Lung microvascular endothelial cell (primary cell): ENCODE measurements at regions not wholly inside any gene's neighbourhood (a gene's known extent, or its start where the extent isn't known, plus 50 kb on each side); places are given as distances from the start of the nearest gene placed in this dataset.
"Not testable (repeated sequence)": the region's sequence is repeated elsewhere in the genome, so short reads cannot be mapped to it uniquely, and the experiment has no call there.

Source experiments
- DNase-seq, 2 donors: peaks; one replicate each; pipeline versions ENCODE4 v3.0.0 to v3.0.0-alpha.2; 2010; ENCODE audit warnings: low read depth in 2 of 2

DNA sequence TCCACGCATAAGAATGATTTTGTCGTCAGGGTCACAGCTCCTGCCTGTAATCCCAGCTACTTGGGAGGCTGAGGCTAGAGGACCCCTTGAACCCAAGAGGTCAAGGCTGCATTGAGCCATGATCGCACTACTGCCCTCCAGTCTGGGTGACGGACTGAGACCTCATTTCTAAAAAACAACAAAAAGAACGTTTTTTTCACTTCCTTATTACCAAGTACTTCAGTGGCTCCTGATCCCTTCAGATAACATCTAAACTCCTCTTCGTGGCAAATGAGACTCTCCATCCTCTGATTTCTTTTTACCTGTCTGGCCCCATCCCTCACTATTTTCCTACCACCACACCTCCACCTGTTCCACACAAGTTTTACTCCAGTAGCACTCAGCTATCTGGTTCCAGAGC lies 105.4 kb upstream of the TLK1 start:
- DNase-seq, result no peak

- DNase-seq, result not testable (repeated sequence)
Measured at GRCh38 chr2:171261529-171261928, 100.8 kb upstream of the TLK1 start.

GRCh38 chr2:171260471-171261424 lies 100.1 kb upstream of the TLK1 start:
- peak; percentile 1 to 7 for DNase-seq

DNA sequence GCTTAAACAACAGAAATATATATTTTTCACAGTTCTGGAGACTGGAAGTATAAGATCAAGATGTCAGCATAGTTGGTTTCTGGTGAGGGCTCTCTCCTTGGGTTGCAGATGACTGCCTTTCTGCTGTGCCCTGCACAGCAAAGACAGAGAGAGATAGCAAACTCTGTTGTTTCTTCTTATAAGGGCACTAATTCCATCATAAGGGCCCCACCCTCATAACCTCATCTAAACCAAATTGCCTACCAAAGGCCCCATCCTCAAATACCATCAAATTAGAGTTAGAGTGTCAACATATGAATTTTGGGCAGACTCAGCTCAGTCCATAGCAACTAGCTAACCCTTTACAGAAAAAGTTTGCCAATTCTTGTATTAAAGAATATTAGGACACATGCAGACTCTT lies 94.0 kb upstream of the TLK1 start:
- DNase-seq, result no peak

GRCh38 chr2:171253900-171254650 lies 93.4 kb upstream of the TLK1 start:
- DNase-seq, result no peak

GRCh38 chr2:171253279-171253678 lies 92.6 kb upstream of the TLK1 start:
- DNase-seq, result no peak

GRCh38 chr2:171249689-171250088 lies 89.0 kb upstream of the TLK1 start:
- no peak for DNase-seq

GRCh38 chr2:171247741-171248662 lies 87.3 kb upstream of the TLK1 start:
- no peak for DNase-seq

DNA sequence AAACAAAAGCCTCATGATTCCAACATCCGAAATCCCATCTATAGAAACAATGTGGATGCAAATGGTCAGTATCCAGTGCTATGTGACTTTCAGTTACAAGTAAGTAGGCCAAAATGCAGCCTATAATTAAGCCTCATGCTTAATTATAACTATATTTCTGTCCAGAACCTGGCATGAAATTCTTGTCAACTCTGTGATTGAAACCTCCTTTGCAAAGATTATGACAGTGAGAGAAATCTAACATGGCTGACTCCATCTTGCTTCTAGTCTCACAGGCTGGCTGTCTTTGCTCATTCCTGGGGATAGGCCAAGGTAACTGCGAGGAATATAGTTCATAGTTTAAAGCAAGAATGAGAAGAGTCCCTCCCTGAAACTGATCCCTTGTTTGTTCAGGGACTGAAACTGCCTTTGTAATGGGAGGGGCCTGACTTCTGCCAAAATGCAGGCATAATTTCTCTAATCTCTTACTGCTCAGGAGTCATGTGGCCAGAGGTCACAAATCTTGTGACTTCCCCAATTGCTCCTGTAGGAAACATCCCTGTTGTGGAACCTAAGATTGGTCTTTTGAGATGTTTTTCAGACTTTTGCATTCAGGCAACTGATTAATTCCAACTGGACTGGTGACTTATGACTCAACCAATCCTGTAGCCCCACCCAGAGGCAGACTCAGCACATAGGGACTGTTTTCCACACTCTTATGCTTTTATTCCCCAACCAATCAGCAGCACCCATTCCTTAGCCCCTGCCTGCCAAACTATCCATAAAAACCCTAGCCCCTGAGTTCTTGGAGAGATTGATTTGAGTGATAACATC lies 84.5 kb upstream of the TLK1 start:
- DNase-seq, result peak; percentile 3 to 15

DNA sequence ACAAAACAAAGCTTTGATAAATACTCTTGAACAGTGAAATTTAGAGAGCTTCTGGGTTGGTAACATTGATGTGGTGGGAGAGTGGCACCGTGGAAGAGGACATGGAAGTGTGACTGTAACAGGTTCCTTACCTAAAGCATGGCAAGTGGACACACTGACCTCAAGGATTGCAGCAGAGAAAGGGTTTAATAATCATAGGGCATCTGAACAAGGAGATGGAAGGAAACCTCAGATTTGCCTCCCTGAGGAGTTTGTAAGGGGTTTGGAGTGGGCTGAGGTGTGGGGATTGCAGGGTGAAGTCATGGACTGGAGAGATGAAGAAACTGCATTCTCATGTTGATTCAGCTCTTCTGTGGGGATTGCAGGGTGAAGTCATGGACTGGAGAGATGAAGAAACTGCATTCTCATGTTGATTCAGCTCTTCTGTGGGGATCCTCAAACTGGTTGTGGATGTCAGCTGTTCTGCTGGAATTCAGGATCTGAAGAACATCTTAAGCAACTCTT lies 83.8 kb upstream of the TLK1 start:
- DNase-seq, result peak in 1 of 2 donors; percentile 9

DNA sequence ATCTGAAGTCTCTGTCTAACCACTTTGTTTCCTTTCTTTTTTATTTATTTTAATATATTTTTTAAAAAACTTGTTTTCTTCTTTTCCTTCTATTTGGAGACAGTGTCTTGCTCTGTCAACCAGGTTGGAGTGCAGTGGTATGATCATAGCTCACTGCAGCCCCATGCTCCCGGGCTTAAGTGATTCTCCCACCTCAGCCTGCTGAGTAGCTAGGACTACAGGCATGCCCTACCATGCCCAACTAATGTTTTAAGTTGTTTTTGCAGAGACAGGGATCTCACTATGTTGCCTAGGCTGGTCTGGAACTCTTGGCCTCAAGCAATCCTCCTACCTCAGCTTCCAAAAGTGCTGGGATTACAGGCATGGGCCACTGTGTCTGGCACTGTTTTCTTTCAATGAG lies 81.1 kb upstream of the TLK1 start:
- DNase-seq, result no peak

DNA sequence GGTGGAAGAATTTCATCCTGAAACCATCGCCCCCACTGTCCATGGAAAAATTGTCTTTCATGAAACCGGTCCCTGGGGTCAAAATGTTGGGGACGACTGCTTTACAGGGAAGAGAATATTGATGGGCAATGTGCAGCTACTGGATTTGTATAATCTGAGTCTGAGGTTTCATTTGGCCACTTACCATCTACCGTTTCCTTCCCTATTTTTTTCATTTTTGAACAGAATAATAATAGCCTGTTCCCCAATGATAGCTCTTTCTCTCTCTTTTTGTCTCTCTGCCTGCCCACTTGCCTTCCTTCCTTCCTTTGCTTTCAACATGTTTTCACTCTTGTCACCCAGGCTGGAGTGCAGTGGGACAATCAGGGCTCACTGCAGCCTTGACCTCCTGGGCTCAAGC lies 78.3 kb upstream of the TLK1 start:
- DNase-seq, result no peak

DNA sequence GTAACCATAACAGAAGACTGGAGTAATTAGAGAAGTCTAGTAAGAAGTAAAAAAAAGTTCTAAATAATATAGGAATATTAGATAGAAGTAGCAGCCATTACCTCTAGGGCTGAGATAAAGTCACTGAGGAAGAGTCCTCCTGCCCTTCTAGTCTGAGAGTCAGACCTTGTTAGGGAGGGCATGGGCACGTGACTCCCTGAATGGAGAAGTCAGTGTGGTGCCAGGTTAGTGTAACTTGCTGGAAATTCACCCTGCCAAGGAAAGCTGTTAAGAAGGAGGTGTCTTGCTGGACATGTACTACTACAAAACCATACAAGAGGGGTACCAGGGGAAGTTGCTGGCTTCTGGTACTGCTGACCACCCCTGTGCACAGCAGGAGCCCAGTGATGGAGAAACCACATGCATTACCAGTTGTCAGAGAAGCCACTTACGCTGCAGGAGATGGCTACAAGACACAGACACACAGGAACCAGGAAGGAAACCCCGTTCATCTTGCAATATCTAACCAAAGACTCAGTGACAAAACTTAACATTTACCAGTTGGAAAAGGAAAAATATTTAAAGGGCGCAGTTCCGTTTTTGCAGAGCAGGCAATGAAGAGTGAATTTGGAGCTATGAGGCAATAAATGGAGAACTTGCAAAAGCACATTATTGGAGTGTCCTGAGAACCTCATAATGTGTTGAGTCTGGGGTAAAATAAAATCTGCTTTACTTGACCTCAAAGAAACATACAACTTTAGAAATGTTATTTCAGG lies 77.2 kb upstream of the TLK1 start:
- no peak for DNase-seq

GRCh38 chr2:171235262-171235881 lies 74.7 kb upstream of the TLK1 start:
- DNase-seq, result no peak

- DNase-seq, result no peak
Measured at GRCh38 chr2:171230176-171230575, 69.5 kb upstream of the TLK1 start.

DNA sequence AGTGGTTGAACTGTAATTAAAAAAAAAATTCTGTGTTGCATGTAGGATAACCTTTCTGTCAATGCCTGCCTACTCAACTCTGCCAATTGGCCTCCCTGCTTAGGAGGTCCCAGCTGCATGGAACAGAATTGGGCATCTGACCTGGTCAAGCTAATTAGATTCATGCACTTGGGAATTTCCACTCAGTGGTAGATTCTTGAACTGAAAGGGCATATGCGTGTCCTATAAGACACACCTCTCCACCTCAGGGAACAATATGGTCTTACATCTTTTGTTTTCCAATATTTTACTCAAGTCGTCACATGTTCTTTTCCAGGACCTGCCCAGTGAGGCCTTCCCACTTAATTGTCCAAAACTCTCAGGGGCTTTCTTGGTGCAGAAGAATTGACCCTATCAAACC lies 68.1 kb upstream of the TLK1 start:
- DNase-seq, result no peak

DNA sequence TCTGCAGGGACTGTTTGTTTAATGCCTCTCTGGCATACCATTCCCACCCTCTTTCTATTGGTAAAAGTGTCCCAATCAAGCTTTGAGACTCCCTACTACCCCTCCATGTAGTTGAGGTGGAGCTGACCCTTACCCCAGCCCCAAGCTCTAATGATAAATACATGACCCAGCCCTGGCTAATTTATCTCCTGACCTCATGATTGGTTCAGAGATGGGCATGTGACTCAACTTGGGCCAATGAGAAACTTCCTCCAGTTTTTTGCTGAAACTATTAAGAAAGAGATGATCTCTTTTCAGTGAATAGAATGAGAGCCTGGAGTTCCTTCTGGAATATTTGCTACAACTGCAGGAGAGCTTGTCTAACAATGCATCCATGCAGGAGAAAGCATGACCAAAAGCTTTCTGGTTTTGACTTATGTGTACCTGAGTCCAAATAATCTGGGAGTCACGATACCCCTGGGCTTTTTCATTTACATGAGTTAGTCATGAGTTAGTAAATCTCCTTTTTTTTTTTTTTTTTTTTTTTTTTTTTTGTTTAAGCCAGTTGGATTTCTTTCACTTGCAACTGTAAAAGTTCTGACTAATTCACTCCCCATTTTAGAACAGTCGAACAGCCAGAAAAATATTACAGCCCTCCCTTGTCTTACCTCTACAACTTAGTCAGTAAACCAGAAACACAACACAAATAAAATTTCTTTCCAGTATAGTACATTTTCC lies 66.5 kb upstream of the TLK1 start:
- no peak for DNase-seq

DNA sequence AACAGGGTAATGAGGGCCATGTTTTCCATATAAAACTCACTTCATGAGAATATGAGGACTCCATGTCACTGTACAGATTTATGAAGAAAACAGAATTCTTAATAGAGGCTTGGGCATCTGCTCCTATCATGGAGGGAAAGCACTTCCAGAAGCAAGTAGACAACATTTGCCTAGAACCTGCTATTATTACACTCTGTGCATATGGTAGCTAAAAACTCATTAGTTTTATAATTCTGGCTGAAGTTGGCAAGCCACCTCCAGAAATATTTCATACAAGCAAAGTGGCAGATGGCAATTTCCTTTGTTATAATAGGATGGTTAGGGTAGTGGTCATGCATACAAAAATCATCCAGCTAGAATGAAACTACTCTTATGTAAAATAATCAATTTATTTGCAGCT lies 65.8 kb upstream of the TLK1 start:
- DNase-seq, result no peak

DNA sequence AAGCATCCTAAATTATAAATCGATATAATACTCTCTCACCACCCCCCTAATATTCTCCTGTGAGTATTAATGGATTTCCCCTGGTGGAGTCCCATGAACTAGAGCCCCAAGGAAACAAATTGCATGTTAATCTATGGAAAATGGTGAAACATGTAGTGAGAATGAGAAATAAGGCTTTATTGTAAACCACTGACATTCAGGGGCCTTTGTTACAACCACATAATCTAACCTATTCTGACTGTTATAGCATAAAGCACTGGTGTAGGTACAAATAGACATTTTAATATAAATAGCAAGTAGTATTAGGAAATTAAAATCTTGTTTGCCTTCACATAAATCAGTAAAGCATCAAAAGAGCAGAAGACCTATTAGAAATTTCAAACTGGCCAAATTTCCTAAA lies 65.3 kb upstream of the TLK1 start:
- DNase-seq, result no peak
